SKM-1 treated with dmso at 0.1 percent for 144 hours (cell line): ENCODE measurements at regions not wholly inside any gene's neighbourhood (a gene's known extent, or its start where the extent isn't known, plus 50 kb on each side); places are given as distances from the start of the nearest gene placed in this dataset.

ENCODE experiments used
- DNase-seq: peaks from one replicate; lab custom pipeline; 2025; ENCODE audit not compliant: unreplicated experiment; lab: John Stamatoyannopoulos, UW

GRCh38 chr2:205902041-205902899, 183.7 kb downstream of the INO80D start:
- no peak for DNase-seq

DNA sequence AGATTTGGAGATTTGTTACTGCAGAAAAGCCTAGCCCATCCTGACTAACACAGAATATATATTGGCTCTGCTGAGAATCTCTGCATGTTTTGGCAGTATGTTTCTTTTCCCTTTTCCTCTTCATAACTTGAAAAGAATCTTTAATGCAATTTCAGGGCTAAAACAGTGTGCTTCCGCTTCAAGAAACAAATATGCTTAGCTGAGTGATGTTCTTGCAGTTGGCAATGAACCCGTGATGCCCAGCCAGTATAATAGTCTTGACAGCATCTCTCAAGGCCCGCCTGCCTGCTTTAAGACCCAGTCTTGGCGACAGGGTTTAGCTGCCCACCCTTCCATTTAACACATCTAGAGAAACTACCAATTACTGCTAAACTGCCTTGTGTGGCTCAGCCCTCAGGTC, 184.5 kb downstream of the INO80D start:
- no peak for DNase-seq

- no peak for DNase-seq
Observed at GRCh38 chr2:205898744-205899143, 187.2 kb downstream of the INO80D start.

- no peak for DNase-seq
Observed at GRCh38 chr2:205895981-205896655, 189.9 kb downstream of the INO80D start.

DNA sequence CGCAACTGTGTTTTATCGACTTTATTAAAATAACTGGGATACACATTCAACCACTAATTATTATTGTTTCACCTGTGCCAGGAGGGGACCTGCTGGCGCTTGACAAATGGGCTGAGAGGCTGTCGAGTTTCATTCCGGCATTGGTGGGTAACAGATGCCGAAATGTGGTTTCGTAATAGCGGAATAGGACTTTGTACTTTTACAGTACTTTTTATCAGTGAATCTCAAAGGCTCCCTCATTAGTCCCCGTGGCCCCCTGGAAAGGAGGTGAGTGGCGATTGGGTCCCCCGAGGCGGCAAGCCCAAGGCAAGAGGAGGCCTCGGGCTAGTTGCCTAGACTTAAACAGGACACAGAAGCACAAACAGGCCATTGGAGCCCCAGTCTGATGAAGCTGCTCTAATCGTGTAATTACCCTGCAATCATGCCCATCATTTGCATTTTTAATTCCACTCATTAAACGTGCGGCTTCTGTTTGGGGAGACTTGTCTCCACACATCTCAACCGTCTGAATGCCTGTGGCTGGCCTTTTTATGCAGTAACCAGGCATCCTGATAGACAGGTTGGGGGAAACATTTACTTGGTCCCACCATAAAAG, 193.2 kb downstream of the INO80D start:
- no peak for DNase-seq

DNA sequence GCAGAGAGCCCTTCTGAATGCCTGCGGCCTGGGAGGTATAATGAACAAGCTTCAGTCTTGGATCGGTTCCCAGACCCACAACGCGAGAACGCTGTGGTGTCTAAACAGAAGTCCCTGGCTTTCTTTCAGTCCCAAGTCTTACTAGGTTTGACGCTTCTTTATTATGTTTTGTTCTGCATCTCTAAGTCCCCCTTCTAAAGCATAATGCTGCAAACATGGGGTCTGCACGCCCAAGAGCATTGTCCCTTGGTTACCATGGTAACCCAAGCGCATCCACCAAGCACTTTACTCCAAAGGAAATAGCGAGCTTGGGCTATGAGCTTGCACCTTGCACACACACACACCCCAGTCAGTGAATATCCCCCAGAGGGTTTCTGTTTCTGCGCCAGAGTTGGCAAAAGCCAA, 193.7 kb downstream of the INO80D start:
- no peak for DNase-seq

DNA sequence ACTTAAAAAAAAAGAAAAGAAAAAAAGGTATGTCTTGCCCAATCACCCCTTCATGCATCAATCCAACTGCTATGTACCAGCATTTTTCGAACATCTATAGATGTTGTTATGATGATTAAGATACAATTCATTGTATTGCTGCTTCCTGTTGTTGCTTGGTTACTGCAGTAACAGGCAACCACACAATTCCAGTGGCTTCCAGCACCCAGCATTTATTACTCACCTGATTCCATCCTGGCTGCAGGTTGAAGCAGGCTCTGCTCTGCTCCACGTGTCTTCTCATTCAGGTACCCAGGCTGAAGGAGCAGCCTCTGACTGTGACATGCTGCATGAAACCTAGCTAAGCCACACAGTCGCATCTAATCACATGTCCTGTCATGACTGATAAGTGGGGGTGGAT, 196.9 kb downstream of the INO80D start:
- DNase-seq: no peak

DNA sequence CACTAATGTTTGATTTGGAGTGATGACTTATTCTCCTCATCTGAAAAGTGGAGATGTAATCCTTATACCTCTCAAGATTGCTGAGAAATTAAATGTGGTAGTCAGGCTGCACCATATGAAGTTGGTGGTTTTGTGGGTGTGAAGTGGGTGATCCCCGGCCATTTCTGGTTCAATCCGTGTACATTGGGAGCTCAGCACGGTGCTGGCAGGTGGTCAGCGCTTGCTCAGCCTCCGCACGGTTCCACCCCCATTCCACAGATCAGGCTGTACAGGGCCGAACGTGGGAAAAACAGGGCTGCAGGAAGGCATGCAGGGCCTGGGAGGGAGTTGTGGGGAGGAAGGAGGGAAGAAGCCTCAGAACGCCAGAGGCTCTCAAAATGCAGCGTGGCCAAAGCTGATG, 198.3 kb downstream of the INO80D start:
- DNase-seq: no peak

DNA sequence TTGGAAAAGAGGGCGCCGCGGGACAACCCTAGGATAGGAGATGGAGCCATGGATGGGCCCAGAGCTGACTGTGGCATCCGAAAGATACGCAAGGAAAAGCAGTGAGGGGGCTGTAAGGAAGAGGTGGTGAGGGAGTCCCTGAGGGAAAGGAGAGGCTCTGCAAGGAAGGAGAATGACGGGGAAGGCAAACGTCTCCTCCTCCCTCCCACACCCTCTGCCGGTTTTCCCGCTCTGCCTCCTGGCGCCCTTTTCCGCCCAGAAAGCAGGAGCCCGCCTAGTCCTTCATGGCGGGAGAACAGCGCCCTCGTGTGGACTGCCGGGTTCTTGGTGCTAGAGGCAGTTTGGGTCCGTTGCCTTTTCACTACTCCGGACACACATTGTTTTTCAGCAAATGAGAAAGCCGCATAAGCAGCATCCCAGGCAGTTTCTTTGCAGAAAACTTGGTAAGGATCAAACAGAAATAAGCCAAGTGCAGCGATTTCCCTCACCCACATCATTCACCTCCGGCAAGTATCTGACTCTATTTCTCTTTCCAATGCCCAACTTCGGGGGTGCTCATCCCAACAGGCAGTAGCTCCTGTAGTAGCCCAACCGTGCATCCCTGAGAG, 200.4 kb downstream of the INO80D start:
- DNase-seq: peak; percentile 58

DNA sequence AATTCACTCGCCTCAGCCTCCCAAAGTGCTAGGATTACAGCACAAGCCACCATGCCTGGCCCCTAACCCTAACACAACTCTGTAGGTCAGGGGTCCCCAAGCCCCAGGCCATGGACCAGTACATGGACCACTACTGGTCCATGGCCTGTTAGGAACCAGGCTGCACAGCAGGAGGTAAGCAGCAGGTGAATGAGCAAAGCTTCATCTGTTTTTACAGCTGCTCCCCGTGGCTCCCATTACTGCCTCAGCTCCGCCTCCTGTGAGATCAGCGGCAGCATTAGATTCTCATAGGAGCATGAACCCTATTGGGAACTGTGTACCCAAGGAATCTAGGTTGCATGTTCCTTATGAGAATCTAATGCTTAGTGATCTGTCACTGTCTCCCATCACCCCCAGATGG, 201.7 kb downstream of the NRP2 start:
- no peak for DNase-seq

DNA sequence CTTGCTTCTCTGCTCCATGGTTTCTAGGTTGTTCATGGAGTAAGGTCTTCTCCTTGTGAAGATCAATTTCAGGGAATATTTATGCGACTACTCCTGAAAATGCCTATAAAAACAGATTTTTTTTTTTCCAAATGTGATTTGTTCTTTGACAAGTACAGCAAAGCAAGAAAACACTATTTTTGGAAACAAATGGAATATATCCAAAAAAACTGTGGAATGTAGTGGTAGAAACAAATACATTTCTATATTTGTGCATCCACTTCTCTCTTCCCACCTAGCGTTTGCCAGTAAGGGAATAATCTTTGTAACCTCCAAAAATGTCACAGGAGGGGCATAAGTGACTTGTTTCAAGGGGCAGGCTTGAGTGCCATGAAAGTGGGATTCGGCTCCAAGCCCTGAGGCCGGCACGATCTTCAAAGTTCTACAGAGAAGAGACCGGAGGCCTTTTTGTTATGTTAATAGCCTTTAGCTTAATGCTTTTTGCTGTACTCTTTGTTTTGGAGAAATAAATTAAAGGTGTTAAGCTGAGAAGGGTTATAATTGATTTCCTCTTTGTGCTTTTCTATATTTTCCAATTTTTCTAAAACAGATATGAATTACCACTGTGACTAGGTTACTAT, 200.6 kb downstream of the NRP2 start:
- no peak for DNase-seq

DNA sequence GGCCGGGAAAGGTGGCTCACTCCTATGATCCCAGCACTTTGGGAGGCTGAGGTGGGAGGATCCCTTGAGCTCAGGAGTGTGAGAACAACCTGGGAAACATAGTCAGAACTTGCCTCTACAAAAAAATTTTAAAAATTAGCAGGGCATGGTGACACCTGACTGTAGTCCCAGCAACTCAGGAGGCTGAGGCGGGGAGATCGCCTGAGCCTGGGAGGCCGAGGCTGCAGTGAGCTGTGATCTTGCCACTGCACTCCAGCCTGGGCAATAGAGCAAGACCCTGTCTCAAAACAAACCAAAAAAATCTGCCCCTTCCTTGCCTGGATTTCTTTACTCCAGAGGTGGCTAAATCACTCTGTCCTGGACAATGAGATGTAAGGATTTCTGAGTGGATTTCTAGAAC, 197.7 kb downstream of the NRP2 start:
- DNase-seq: no peak

- DNase-seq: no peak
Observed at GRCh38 chr2:205878999-205879762, 196.9 kb downstream of the NRP2 start.

DNA sequence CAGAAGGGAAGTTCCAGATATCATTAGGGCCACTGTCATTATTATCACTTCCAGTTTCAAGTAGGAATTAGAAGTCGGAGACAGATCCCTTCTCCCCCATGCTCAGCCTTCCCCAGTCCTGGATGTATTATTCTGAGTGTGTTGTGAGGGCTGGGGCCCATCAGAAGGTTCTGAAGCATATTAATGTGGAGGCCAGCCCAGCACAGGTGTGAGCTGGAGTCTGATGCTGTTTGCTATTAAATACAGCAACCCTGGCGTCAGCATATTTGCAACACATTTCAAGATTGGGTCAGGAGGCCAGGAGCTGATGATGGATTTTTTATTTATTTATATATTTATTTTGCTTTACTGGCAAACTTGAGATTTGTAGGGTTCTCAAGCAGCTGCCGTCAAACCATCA, 195.2 kb downstream of the NRP2 start:
- DNase-seq: no peak

DNA sequence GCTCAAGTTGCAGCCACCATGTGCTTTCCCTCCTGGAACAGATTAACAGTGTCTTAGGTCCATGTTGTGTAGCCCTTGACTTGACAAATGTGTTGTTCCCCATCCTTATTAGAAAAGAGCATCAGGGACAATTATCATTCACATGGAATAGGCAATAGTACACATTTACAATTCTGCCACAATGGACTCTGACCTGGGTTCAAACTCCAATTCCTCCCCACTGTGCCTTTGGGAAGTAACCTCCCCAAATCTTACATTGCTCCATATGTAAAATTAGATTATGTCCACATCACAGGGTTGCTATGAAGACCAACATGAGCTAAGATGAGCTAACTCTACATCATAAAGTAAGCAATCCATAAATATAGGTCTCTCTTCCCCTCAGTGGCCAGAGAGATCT, 193.8 kb downstream of the NRP2 start:
- no peak for DNase-seq

- peak; percentile 12 for DNase-seq
Observed at GRCh38 chr2:205872716-205873115, 190.4 kb downstream of the NRP2 start.

- peak; percentile 34 for DNase-seq
Observed at GRCh38 chr2:205869439-205869838, 187.1 kb downstream of the NRP2 start.

- DNase-seq: peak; percentile 87
Observed at GRCh38 chr2:205868773-205869333, 186.6 kb downstream of the NRP2 start.

GRCh38 chr2:205868053-205868452, 185.8 kb downstream of the NRP2 start:
- DNase-seq: no peak

- no peak for DNase-seq
Observed at GRCh38 chr2:205867371-205867770, 185.1 kb downstream of the NRP2 start.
